PC-3 (cell line): ENCODE measurements at regions not wholly inside any gene's neighbourhood (a gene's known extent, or its start where the extent isn't known, plus 50 kb on each side); places are given as distances from the start of the nearest gene placed in this dataset.

Source experiments
- ATAC-seq: fragments of 200-7000 bp; cut with Tn5 transposase; 2 replicates; pipeline ENCODE4 v1.9.1; 2020; ENCODE audit warnings: mild to moderate bottlenecking, moderate library complexity
- BruUV-seq: library from RNA; stranded (reverse); fragments of 400-500 nt; replicated peaks from 2 replicates; lab custom pipeline; 2021; lab: Mats Ljungman, UMichigan
- CTCF ChIA-PET: fragments of 300-600 bp; sonication (Branson Sonifier 250); formaldehyde crosslinking; loops from one replicate; lab custom pipeline; 2022; ENCODE audit warnings: antibody characterized with exemption; lab: Charles Lee
- POLR2A ChIA-PET: fragments of 300-600 bp; sonication (Branson Sonifier 250); formaldehyde crosslinking; loops from one replicate; lab custom pipeline; 2022; ENCODE audit warnings: antibody characterized with exemption; ENCODE audit not compliant: unreplicated experiment; lab: Charles Lee
- DNase-seq: peaks from one replicate; pipeline ENCODE4 v3.0.0-alpha.2; 2015
- H2AFZ ChIP-seq: fragments of 300-600 bp; sonication (generic); 2 replicates; pipeline ENCODE4 v1.6.0; 2016; ENCODE audit warnings: antibody characterized with exemption, low read length
- H3F3A ChIP-seq: fragments of 300-600 bp; sonication (generic); one replicate; pipeline ENCODE4 v1.6.0; 2017; ENCODE audit warnings: antibody characterized with exemption, low read length, control low read depth, mild to moderate bottlenecking; ENCODE audit not compliant: unreplicated experiment
- H3K27ac ChIP-seq: fragments of 300-600 bp; sonication (generic); 2 replicates; pipeline ENCODE4 v1.5.1; 2016; ENCODE audit warnings: mild to moderate bottlenecking, low read length
- H3K27me3 ChIP-seq: fragments of 300-600 bp; sonication (generic); 2 replicates; pipeline ENCODE4 v1.6.1; 2016; ENCODE audit warnings: low read length, mixed read lengths
- H3K36me3 ChIP-seq: fragments of 300-600 bp; sonication (generic); 2 replicates; pipeline ENCODE4 v1.6.1; 2016; ENCODE audit warnings: low read depth, mixed run types, low read length, mixed read lengths
- H3K4me1 ChIP-seq: fragments of 300-600 bp; sonication (generic); 2 replicates; pipeline ENCODE4 v1.5.1; 2016; ENCODE audit warnings: low read length; ENCODE audit not compliant: insufficient read depth
- H3K4me2 ChIP-seq: fragments of 300-600 bp; sonication (generic); 2 replicates; pipeline ENCODE4 v1.6.0; 2016; ENCODE audit warnings: low read length
- H3K4me3 ChIP-seq: fragments of 300-600 bp; sonication (generic); 2 replicates; pipeline ENCODE4 v1.5.1; 2016; ENCODE audit warnings: mild to moderate bottlenecking, low read length, mixed read lengths
- H3K79me2 ChIP-seq: fragments of 300-600 bp; sonication (generic); 2 replicates; pipeline ENCODE4 v1.6.1; 2017; ENCODE audit warnings: low read length, mixed read lengths
- H3K9ac ChIP-seq: fragments of 300-600 bp; sonication (generic); 2 replicates; pipeline ENCODE4 v1.6.0; 2016; ENCODE audit warnings: mild to moderate bottlenecking, low read length
- H3K9me2 ChIP-seq: fragments of 300-600 bp; sonication (generic); replicated peaks from 2 replicates; pipeline ENCODE4 v1.6.1; 2016; ENCODE audit warnings: mixed run types, low read length, mixed read lengths
- H3K9me3 ChIP-seq: fragments of 300-600 bp; sonication (generic); 2 replicates; pipeline ENCODE4 v1.6.1; 2016; ENCODE audit warnings: low read length, mixed read lengths
- H4K20me1 ChIP-seq: fragments of 300-600 bp; sonication (generic); 2 replicates; pipeline ENCODE4 v1.6.1; 2016; ENCODE audit warnings: low read length, mixed read lengths
- CTCF ChIP-seq: fragments of 300-600 bp; sonication (generic); conservative IDR thresholded peaks from 2 replicates; pipeline ENCODE4 v1.5.1; 2017; ENCODE audit warnings: antibody characterized with exemption, low read depth, mild to moderate bottlenecking, low read length
- EZH2 ChIP-seq: fragments of 300-600 bp; sonication (generic); IDR thresholded peaks from one replicate; pipeline ENCODE4 v1.6.1; 2017; ENCODE audit warnings: antibody characterized with exemption, mild to moderate bottlenecking, low read length; ENCODE audit not compliant: unreplicated experiment
- EZH2phosphoT487 ChIP-seq: fragments of 300-600 bp; sonication (generic); IDR thresholded peaks from 2 replicates; pipeline ENCODE4 v1.6.1; 2018; ENCODE audit warnings: mild to moderate bottlenecking, antibody characterized with exemption, low read length, borderline replicate concordance
- intact Hi-C: fragments of 100-400 bp; cut with micrococcal nuclease; formaldehyde crosslinking; loops from 2 replicates; pipeline ENCODE4 v1.9.0; 2023

- no TSS peak for BruUV-seq
- no peak for ATAC-seq
- DNase-seq = no peak
- Histone ChIP-seq H3K27me3 (no peaks in the 10 kb centered on the region), H3K4me3 (no peak overlapping the region), H3K9me2 (no peaks in the 10 kb centered on the region), H3K79me2 (no peaks in the 10 kb centered on the region), H2AFZ (no peak overlapping the region), H3K36me3 (no peaks in the 10 kb centered on the region), H3K4me2 (no peak overlapping the region), H3K9ac (no peak overlapping the region), H3F3A (no peaks in the 10 kb centered on the region), H3K9me3 (no peaks in the 10 kb centered on the region), H3K27ac (no peak overlapping the region), H3K4me1 (no peaks in the 10 kb centered on the region), H4K20me1 (no peaks in the 10 kb centered on the region)
- ChIA-PET POLR2A (no interaction called here), CTCF (no interaction called here)
- intact Hi-C loops = no loop called here
- TF ChIP-seq EZH2phosphoT487 (no peak), EZH2 (no peak), CTCF (no peak)
Observed at GRCh38 chr18:2100694-2101213, 470.6 kb downstream of the METTL4 start.

DNA sequence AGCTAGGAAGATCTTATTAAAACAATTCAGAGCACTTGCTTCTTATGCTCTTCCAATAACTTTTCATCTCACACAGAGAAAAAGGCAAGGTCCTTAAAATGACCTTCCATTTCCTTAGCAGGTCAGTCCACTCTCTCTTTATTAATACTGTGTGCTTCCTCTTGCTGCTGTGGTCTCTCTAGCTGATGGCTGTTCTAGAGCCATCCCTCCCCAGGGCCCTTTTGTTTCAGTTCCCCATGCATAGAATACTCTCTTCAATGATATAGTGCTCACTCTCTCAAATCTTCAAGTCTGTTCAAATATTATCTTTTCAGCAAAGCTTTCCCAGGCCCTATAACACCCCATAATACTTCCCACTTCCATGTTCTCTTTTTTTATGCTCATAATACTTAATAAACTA is 469.3 kb downstream of the METTL4 start:
- no peaks in the 10 kb centered on the region for H3F3A ChIP-seq
- POLR2A ChIA-PET = no interaction called here
- H3K27me3 ChIP-seq = no peaks in the 10 kb centered on the region
- no peaks in the 10 kb centered on the region for H3K9me3 ChIP-seq
- H3K4me1 ChIP-seq = no peaks in the 10 kb centered on the region
- TF ChIP-seq EZH2 = no peak
- TF ChIP-seq EZH2phosphoT487 = no peak
- no peak for TF ChIP-seq CTCF
- CTCF ChIA-PET = interaction anchor here (0.6 kb wide), 1 partner anchor 549 kb away, joined by 3 read pairs; no protein-coding TSS in a partner anchor
- no peaks in the 10 kb centered on the region for H4K20me1 ChIP-seq
- H3K9ac ChIP-seq = no peak overlapping the region
- ATAC-seq = no peak
- H3K9me2 ChIP-seq = no peaks in the 10 kb centered on the region
- DNase-seq = no peak
- H3K4me3 ChIP-seq = no peak overlapping the region
- no peaks in the 10 kb centered on the region for H3K79me2 ChIP-seq
- H3K36me3 ChIP-seq = no peaks in the 10 kb centered on the region
- no TSS peak for BruUV-seq
- H2AFZ ChIP-seq = no peak overlapping the region
- intact Hi-C loops = no loop called here
- H3K4me2 ChIP-seq = no peak overlapping the region
- no peak overlapping the region for H3K27ac ChIP-seq

GRCh38 chr18:2103299-2103698 is 468.0 kb downstream of the METTL4 start:
- no peak for DNase-seq
- H2AFZ ChIP-seq = no peak overlapping the region
- intact Hi-C loops = no loop called here
- no peaks in the 10 kb centered on the region for H3K79me2 ChIP-seq
- H3K27me3 ChIP-seq = no peaks in the 10 kb centered on the region
- no peaks in the 10 kb centered on the region for H3K9me2 ChIP-seq
- no peak overlapping the region for H3K27ac ChIP-seq
- H3K9me3 ChIP-seq = no peaks in the 10 kb centered on the region
- H3K9ac ChIP-seq = no peak overlapping the region
- no peak for ATAC-seq
- H4K20me1 ChIP-seq = no peaks in the 10 kb centered on the region
- H3K36me3 ChIP-seq = no peaks in the 10 kb centered on the region
- no peak for TF ChIP-seq EZH2phosphoT487
- no peak for TF ChIP-seq CTCF
- TF ChIP-seq EZH2 = no peak
- no peak overlapping the region for H3K4me3 ChIP-seq
- no peaks in the 10 kb centered on the region for H3F3A ChIP-seq
- H3K4me2 ChIP-seq = no peak overlapping the region
- ChIA-PET POLR2A (no interaction called here), CTCF (no interaction called here)
- no TSS peak for BruUV-seq
- 0 out of 2 replicates have a peak, but pooled peaks cover 2% of the 10 kb centered on the region for H3K4me1 ChIP-seq
